ENCODE measurements at regions not wholly inside any gene's neighbourhood (a gene's known extent, or its start where the extent isn't known, plus 50 kb on each side); places are given as distances from the start of the nearest gene placed in this dataset.

DNA sequence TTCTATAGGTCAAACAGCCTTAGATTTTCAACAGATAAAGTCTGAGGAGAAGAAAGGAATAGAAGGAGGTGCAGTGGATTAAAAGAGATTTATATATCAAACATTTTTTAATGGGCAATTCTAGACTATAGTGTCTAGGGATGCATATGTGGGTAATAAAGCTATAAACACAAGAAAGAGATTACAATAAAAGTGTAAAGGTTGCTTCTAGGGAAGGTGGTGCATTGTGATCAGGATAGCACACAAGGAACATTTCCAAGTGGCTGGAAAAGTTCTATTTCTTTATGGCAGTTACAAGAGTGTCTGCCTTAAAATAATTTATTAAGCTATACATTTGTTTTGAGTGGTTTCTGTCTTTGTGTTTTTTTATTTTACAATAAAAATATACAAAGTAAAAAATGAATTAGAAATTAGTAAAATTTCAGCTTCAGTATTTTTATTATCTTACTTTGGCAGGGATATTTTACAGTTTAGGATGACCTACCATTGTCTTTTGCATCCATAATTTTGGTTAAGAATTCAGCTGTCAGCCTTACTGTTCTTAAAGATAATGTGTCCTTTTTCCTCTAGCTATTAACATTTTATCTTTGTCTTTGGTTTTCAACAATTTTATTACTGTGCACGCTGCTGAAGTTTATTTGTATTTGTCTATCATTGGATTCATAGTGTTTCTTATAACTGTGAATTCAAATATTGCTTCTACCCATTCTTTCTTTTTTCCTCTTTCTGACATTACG is 221.8 kb downstream of the LACC1 start:
- ChIA-PET CTCF (ENCODE audit: low intra/inter-chr PET ratio, low total read pairs) (no interaction called here), POLR2A (no interaction called here)
- Histone ChIP-seq H3K4me1 (ENCODE audit: insufficient read depth, low read length) (peaks cover 7% of the 10 kb centered on the region; the same call in 1 of the 2 replicates), H3K79me2 (ENCODE audit: insufficient read depth, low read length) (no peaks in the 10 kb centered on the region), H3K27ac (ENCODE audit: extremely low read length, insufficient read depth, low read length) (no peak overlapping the region), H3K9ac (ENCODE audit: insufficient read depth, low read depth, low read length) (no peak overlapping the region), H3K4me3 (replicated peaks in 1 of 3; ENCODE audit: insufficient read depth in 1 of 3, low read depth in 2 of 3, low read length in 3 of 3) (no peak overlapping the region), H3K9me3 (ENCODE audit: low read length) (peaks cover 4% of the 10 kb centered on the region; the same call in 1 of the 2 replicates), H3K4me2 (ENCODE audit: low read depth, low read length) (no peak overlapping the region), H4K20me1 (ENCODE audit: insufficient read depth, low read length) (no peaks in the 10 kb centered on the region), H3K27me3 (ENCODE audit: control insufficient read depth in 1 of 2, insufficient read depth in 2 of 2, low read length in 2 of 2) (no peaks in the 10 kb centered on the region), H3K36me3 (replicated peaks in 1 of 2; ENCODE audit: control insufficient read depth in 1 of 2, insufficient read depth in 2 of 2, low read length in 2 of 2) (no peaks in the 10 kb centered on the region), H2AFZ (ENCODE audit: low read length) (no peak overlapping the region)
- TF ChIP-seq RXRA (CRISPR knock-in tag; IDR thresholded peaks at IDR 0.05): no peak
- peak; percentile 96 for TF ChIP-seq ZNF317 (CRISPR knock-in tag; IDR thresholded peaks at IDR 0.05)
- BruUV-seq (replicated peaks): no TSS peak
- no peak for DNase-seq (ENCODE audit: low spot score)
- intact Hi-C loops (cut with micrococcal nuclease; ENCODE audit: unreplicated experiment): no loop called here
- ATAC-seq: no peak
- in situ Hi-C loops (cut with HindIII; ENCODE audit: extremely low pct_ligation_motif_present, low pct_unique_long_range_greater_than_20kb): no loop called here
- 23% methylated on average over 2 of the region's 2 CpGs for WGBS (ENCODE audit: low lambda C conversion rate)
- no peak for FAIRE-seq

GRCh38 chr13:44103429-44104196 is 223.9 kb downstream of the LACC1 start:
- Histone ChIP-seq H3K9me3 (ENCODE audit: low read length) (peaks cover 4% of the 10 kb centered on the region; the same call in 1 of the 2 replicates), H2AFZ (ENCODE audit: low read length) (no peak overlapping the region), H3K79me2 (ENCODE audit: insufficient read depth, low read length) (no peaks in the 10 kb centered on the region), H3K4me2 (ENCODE audit: low read depth, low read length) (no peak overlapping the region), H3K4me1 (ENCODE audit: insufficient read depth, low read length) (peaks cover 28% of the 10 kb centered on the region), H4K20me1 (ENCODE audit: insufficient read depth, low read length) (no peaks in the 10 kb centered on the region), H3K27me3 (ENCODE audit: control insufficient read depth in 1 of 2, insufficient read depth in 2 of 2, low read length in 2 of 2) (no peaks in the 10 kb centered on the region), H3K36me3 (replicated peaks in 1 of 2; ENCODE audit: control insufficient read depth in 1 of 2, insufficient read depth in 2 of 2, low read length in 2 of 2) (no peaks in the 10 kb centered on the region), H3K4me3 (replicated peaks in 1 of 3; ENCODE audit: insufficient read depth in 1 of 3, low read depth in 2 of 3, low read length in 3 of 3) (no peak overlapping the region), H3K9ac (ENCODE audit: insufficient read depth, low read depth, low read length) (no peak overlapping the region), H3K27ac (ENCODE audit: extremely low read length, insufficient read depth, low read length) (no peak overlapping the region)
- WGBS (ENCODE audit: low lambda C conversion rate): 42% methylated on average over 10 of the region's 10 CpGs
- intact Hi-C loops (cut with micrococcal nuclease; ENCODE audit: unreplicated experiment) (no loop called here), in situ Hi-C loops (cut with HindIII; ENCODE audit: extremely low pct_ligation_motif_present, low pct_unique_long_range_greater_than_20kb) (no loop called here)
- FAIRE-seq (no peak), DNase-seq (ENCODE audit: low spot score) (no peak), ATAC-seq (no peak)
- TF ChIP-seq HOXA5 (CRISPR knock-in tag; IDR thresholded peaks at IDR 0.05) (no peak), PRDM15 (CRISPR knock-in tag; IDR thresholded peaks at IDR 0.05) (no peak)
- ChIA-PET POLR2A (no interaction called here), CTCF (ENCODE audit: low intra/inter-chr PET ratio, low total read pairs) (no interaction called here)
- no TSS peak for BruUV-seq (replicated peaks)
